Ovary (tissue), 7 donors: ENCODE measurements at regions not wholly inside any gene's neighbourhood (a gene's known extent, or its start where the extent isn't known, plus 50 kb on each side); places are given as distances from the start of the nearest gene placed in this dataset.
"Not testable (repeated sequence)": the region's sequence is repeated elsewhere in the genome, so short reads cannot be mapped to it uniquely, and the experiment has no call there.

Source experiments
- DNase-seq, 5 donors: peaks; one replicate each; pipeline ENCODE4 v3.0.0-alpha.2; 2019 to 2020
- H3K27ac ChIP-seq, 2 donors: fragments of 200-600 bp; one replicate each; pipeline versions ENCODE4 v1.5.1 to v1.8.0; 2019 to 2022
- H3K27me3 ChIP-seq: fragments of 200-600 bp; one replicate; pipeline ENCODE4 v1.8.0; 2022
- H3K36me3 ChIP-seq: fragments of 200-600 bp; sonication (generic); one replicate; pipeline ENCODE4 v1.5.1; 2019
- H3K4me1 ChIP-seq: one replicate; pipeline ENCODE4 v1.8.1; 2013; ENCODE audit warnings: mild to moderate bottlenecking, moderate library complexity; ENCODE audit not compliant: insufficient read depth
- H3K4me3 ChIP-seq: fragments of 200-600 bp; sonication (generic); one replicate; pipeline ENCODE4 v1.5.1; 2017
- H3K9me3 ChIP-seq, 2 donors: fragments of 200-600 bp in 1 of 2; sonication (generic) in 1 of 2; one replicate each; pipeline versions ENCODE4 v1.5.1 to v1.8.1; 2013 to 2019; ENCODE audit warnings: mild to moderate bottlenecking in 1 of 2, moderate library complexity in 1 of 2
- EP300 ChIP-seq: sonication (generic); formaldehyde crosslinking; IDR thresholded peaks from one replicate; pipeline ENCODE4 v1.6.1; 2017; ENCODE audit warnings: antibody characterized with exemption
- POLR2A ChIP-seq: fragments of 450-650 bp; IDR thresholded peaks from one replicate; pipeline ENCODE4 v1.6.1; 2017; ENCODE audit warnings: antibody characterized with exemption, mild to moderate bottlenecking, moderate library complexity
- WGBS, 3 donors: extraction: QIAGEN DNeasy Blood & Tissue Kit in 1 of 3; methylation state at CpG; one replicate each; pipeline versions ENCODE4 v1.1.5 to v1.1.7; 2013 to 2017; 5-methylcytosine and 5-hydroxymethylcytosine counted together
- intact Hi-C, 4 donors: fragments of 100-400 bp; cut with DNase I; formaldehyde crosslinking; loops; one replicate each; pipeline versions ENCODE4 v1.11.0 to v1.15.1; 2022 to 2023
- TF ChIP-seq, protein P1 (sequence below), 3 donors: fragments of 450-650 bp in 2 of 3; fragments of 200-600 bp in 1 of 3; IDR thresholded peaks; one replicate each; pipeline versions ENCODE4 v1.5.1 to v1.8.0; 2016 to 2022; ENCODE audit warnings: antibody characterized with exemption in 3 of 3, mild to moderate bottlenecking in 1 of 3
- donor health status: DM: no; HTN: no; CAD: no; lungs with moderate emphysema.
- donor health status: DM: no; HTN: no; CAD: no.
- donor health status: Bipolar disorder and iron deficiency.
- donor health status: DM: no; HTN: no; CAD: no.
- donor health status: DM: yes; HTN: yes; CAD: no.

DNA sequence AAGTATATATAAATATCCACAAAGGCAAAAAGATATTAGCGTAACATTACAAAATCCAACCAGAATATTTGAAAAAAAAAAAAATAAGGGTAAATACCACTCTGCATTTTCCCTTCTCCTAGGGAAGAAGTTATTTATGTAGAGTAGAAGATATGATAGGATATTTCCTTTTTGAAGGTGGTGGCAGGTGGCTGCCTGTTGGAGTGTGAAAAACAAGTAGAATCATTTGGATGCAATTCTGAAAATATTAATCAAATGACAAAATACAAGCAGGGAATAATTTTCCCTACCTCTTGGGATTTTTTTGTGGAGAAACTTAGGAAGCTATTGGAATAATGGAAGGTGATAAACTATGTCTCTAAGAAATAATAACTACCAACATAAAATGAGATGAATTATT is 62.5 kb upstream of the OGFRL1 start:
- no peak overlapping the region for H3K4me3 ChIP-seq
- intact Hi-C loops = no loop called here

GRCh38 chr6:71228461-71229041 is 60.1 kb upstream of the OGFRL1 start:
- no peaks in the 10 kb centered on the region for H3K36me3 ChIP-seq
- DNase-seq = no peak
- H3K27ac ChIP-seq = no peak overlapping the region
- intact Hi-C loops = no loop called here
- no peaks in the 10 kb centered on the region for H3K27me3 ChIP-seq
- WGBS, 3 donors = 46 to 66% (median 57%) methylated on average over 4 of the region's 4 CpGs
- no peaks in the 10 kb centered on the region for H3K4me1 ChIP-seq
- no peaks in the 10 kb centered on the region for H3K9me3 ChIP-seq
- H3K4me3 ChIP-seq = no peak overlapping the region
- TF ChIP-seq POLR2A = no peak
- no peak for TF ChIP-seq EP300
- TF ChIP-seq, protein P1, sequence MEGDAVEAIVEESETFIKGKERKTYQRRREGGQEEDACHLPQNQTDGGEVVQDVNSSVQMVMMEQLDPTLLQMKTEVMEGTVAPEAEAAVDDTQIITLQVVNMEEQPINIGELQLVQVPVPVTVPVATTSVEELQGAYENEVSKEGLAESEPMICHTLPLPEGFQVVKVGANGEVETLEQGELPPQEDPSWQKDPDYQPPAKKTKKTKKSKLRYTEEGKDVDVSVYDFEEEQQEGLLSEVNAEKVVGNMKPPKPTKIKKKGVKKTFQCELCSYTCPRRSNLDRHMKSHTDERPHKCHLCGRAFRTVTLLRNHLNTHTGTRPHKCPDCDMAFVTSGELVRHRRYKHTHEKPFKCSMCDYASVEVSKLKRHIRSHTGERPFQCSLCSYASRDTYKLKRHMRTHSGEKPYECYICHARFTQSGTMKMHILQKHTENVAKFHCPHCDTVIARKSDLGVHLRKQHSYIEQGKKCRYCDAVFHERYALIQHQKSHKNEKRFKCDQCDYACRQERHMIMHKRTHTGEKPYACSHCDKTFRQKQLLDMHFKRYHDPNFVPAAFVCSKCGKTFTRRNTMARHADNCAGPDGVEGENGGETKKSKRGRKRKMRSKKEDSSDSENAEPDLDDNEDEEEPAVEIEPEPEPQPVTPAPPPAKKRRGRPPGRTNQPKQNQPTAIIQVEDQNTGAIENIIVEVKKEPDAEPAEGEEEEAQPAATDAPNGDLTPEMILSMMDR (IDR thresholded peaks at IDR 0.05) = no peak

More for the DNA sequence above, 62.5 kb upstream of the OGFRL1 start:
- no peak for DNase-seq
- Histone ChIP-seq H3K36me3 (no peaks in the 10 kb centered on the region), H3K27ac (no peak overlapping the region), H3K4me1 (no peaks in the 10 kb centered on the region), H3K27me3 (no peaks in the 10 kb centered on the region), H3K9me3 (no peaks in the 10 kb centered on the region)
- TF ChIP-seq, protein P1 (IDR thresholded peaks at IDR 0.05) = no peak
- TF ChIP-seq POLR2A = no peak
- no peak for TF ChIP-seq EP300
- WGBS, 3 donors = 86 to 96% (median 92%) methylated on average over 1 of the region's 1 CpG

- TF ChIP-seq EP300 = no peak
- TF ChIP-seq, protein P1 (IDR thresholded peaks at IDR 0.05) = no peak
- TF ChIP-seq POLR2A = no peak
- 88 to 91% (median 90%) methylated on average over 3 of the region's 3 CpGs for WGBS, 3 donors
- H3K4me3 ChIP-seq = no peak overlapping the region
- no peaks in the 10 kb centered on the region for H3K36me3 ChIP-seq
- intact Hi-C loops = no loop called here
- H3K4me1 ChIP-seq = no peaks in the 10 kb centered on the region
- DNase-seq = no peak
- no peaks in the 10 kb centered on the region for H3K9me3 ChIP-seq
- H3K27ac ChIP-seq = no peak overlapping the region
- no peaks in the 10 kb centered on the region for H3K27me3 ChIP-seq
Observed at GRCh38 chr6:71229477-71229876, 59.1 kb upstream of the OGFRL1 start.

DNA sequence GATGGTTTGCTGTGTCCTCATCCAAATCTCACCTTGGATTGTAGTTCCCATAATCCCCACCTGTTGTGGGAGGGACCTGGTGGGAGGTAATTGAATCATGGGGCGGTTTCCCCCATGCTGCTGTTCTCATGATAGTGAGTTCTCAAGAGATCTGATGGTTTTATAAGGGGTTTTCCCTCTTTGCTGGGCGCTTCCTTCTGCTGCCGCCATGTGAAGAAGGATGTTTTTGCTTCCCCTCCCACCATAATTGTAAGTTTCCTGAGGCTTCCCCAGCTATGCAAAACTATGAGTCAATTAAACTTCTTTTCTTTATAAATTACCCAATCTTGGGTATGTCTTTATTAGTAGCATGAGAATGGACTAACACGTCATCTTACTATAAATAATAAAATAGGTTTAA is 55.7 kb upstream of the OGFRL1 start:
- H3K27ac ChIP-seq, H3K4me3 ChIP-seq, intact Hi-C loops, DNase-seq, H3K4me1 ChIP-seq, H3K9me3 ChIP-seq, H3K27me3 ChIP-seq, H3K36me3 ChIP-seq: not testable (repeated sequence)
- 92 to 94% (median 94%) methylated on average over 4 of the region's 4 CpGs for WGBS, 3 donors

DNA sequence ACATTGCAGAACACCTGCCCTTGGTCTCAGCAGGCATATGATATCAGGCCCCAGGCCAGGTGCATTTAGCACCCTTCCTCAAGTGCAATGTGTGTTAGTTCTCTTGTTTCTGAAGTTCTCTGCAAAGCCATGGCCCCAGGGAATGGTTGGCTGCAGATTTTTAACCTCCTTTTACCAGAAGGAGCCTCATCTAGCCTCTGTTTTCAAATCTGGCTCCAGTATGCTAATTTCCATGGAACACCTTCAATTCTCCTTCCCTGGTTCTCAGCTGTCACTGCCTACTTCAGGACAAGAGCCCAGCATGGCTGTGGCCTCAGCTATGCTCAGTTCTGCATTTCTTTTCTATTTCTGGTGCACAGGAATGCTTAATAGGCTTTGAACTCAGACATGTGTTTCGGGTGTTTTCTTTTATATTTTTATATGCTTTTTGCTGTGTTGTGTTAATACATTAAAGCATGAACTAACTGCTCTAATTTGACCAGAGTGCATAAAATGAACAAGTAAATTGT is 51.6 kb upstream of the OGFRL1 start:
- WGBS, 3 donors = 76 to 85% (median 83%) methylated on average over 1 of the region's 1 CpG
- no peaks in the 10 kb centered on the region for H3K36me3 ChIP-seq
- no peaks in the 10 kb centered on the region for H3K4me1 ChIP-seq
- no peaks in the 10 kb centered on the region for H3K9me3 ChIP-seq
- H3K27me3 ChIP-seq = no peaks in the 10 kb centered on the region
- TF ChIP-seq, protein P1 (IDR thresholded peaks at IDR 0.05) = no peak
- no peak for TF ChIP-seq EP300
- TF ChIP-seq POLR2A = no peak
- no peak overlapping the region for H3K4me3 ChIP-seq
- H3K27ac ChIP-seq = no peak overlapping the region
- no peak for DNase-seq
- intact Hi-C loops = no loop called here
